B cell (primary cell): ENCODE measurements at regions not wholly inside any gene's neighbourhood (a gene's known extent, or its start where the extent isn't known, plus 50 kb on each side); places are given as distances from the start of the nearest gene placed in this dataset.

Source experiments
- ATAC-seq: fragments of 200-7000 bp; cut with Tn5 transposase; one replicate; pipeline ENCODE4 v1.10.0; 2021; ENCODE audit warnings: low read depth, mild to moderate bottlenecking, moderate number of reproducible peaks, moderate library complexity
- CTCF ChIA-PET: fragments of 350-600 bp; sonication (Branson Sonifier 250); formaldehyde crosslinking; loops from one replicate; lab custom pipeline; 2021; ENCODE audit warnings: antibody characterized with exemption, inconsistent platforms; lab: Charles Lee
- POLR2A ChIA-PET: fragments of 350-600 bp; sonication (Branson Sonifier 250); formaldehyde crosslinking; loops from one replicate; lab custom pipeline; 2021; ENCODE audit warnings: antibody characterized with exemption; lab: Charles Lee
- DNase-seq: peaks from one replicate; pipeline ENCODE4 v3.0.0; 2013
- H2AFZ ChIP-seq: 2 replicates; pipeline ENCODE4 v1.6.1; 2012; ENCODE audit warnings: mild to moderate bottlenecking, low read depth, low read length; ENCODE audit not compliant: insufficient read depth, poor library complexity, severe bottlenecking
- H3K27ac ChIP-seq, 2 donors: 1 replicate in 1 of 2; 2 replicates in 1 of 2; pipeline ENCODE4 v1.5.1; 2012 to 2013; ENCODE audit warnings: low read length in 2 of 2, mild to moderate bottlenecking in 2 of 2, moderate library complexity in 1 of 2
- H3K27me3 ChIP-seq, 4 experiments: fragments of 200-600 bp in 1 of 4; sonication (generic) in 1 of 4; replicated peaks in 1 of 4; 1 replicate in 2 of 4; 2 replicates in 2 of 4; pipeline versions ENCODE4 v1.6.1 to v1.7.0; 2013 to 2016; ENCODE audit warnings: low read length in 3 of 4, mild to moderate bottlenecking in 2 of 4, mixed read lengths in 1 of 4, moderate library complexity in 1 of 4; ENCODE audit not compliant: insufficient read depth in 4 of 4, control insufficient read depth in 3 of 4; ENCODE audit errors: control extremely low read depth in 1 of 4
- H3K36me3 ChIP-seq, 2 experiments: replicated peaks in 1 of 2; 1 replicate in 1 of 2; 2 replicates in 1 of 2; pipeline versions ENCODE4 v1.6.1 to v1.7.1; 2013; ENCODE audit warnings: low read length in 1 of 2; ENCODE audit not compliant: insufficient read depth in 2 of 2, control insufficient read depth in 1 of 2; ENCODE audit errors: control extremely low read depth in 1 of 2, extremely low read depth in 1 of 2
- H3K4me1 ChIP-seq, 2 donors: fragments of 200-600 bp in 1 of 2; sonication (generic) in 1 of 2; 1 replicate in 1 of 2; 2 replicates in 1 of 2; pipeline versions ENCODE4 v1.5.1 to v1.6.1; 2013 to 2017; ENCODE audit warnings: low read length in 2 of 2; ENCODE audit not compliant: control insufficient read depth in 2 of 2, insufficient read depth in 2 of 2
- H3K4me2 ChIP-seq: replicated peaks from 2 replicates; pipeline ENCODE3; 2012; ENCODE audit warnings: mild to moderate bottlenecking, low read depth, low read length; ENCODE audit not compliant: poor library complexity, severe bottlenecking
- H3K4me3 ChIP-seq, 5 experiments: fragments of 200-600 bp in 1 of 5; sonication (generic) in 1 of 5; 1 replicate in 3 of 5; 2 replicates in 2 of 5; pipeline versions ENCODE4 v1.5.1 to v1.7.0; 2011 to 2016; ENCODE audit warnings: low read length in 4 of 5, mild to moderate bottlenecking in 4 of 5, low read depth in 2 of 5, control low read depth in 1 of 5, moderate library complexity in 1 of 5; ENCODE audit not compliant: insufficient read depth in 1 of 5; ENCODE audit errors: control extremely low read depth in 1 of 5, extremely low read depth in 1 of 5
- H3K79me2 ChIP-seq: fragments of 200-600 bp; sonication (generic); one replicate; pipeline ENCODE4 v1.6.0; 2016; ENCODE audit warnings: low read length; ENCODE audit not compliant: control insufficient read depth, insufficient read depth
- H3K9ac ChIP-seq: fragments of 200-600 bp; sonication (generic); 2 replicates; pipeline ENCODE4 v1.6.1; 2017; ENCODE audit warnings: mild to moderate bottlenecking, low read length, moderate library complexity
- H3K9me3 ChIP-seq, 3 donors: one replicate each; pipeline versions ENCODE4 v1.6.1 to v1.7.1; 2013; ENCODE audit warnings: low read length in 2 of 3; ENCODE audit not compliant: control insufficient read depth in 2 of 3, insufficient read depth in 1 of 3; ENCODE audit errors: control extremely low read depth in 1 of 3
- H4K20me1 ChIP-seq: 2 replicates; pipeline ENCODE4 v1.6.0; 2012; ENCODE audit warnings: mild to moderate bottlenecking, low read length; ENCODE audit not compliant: insufficient read depth, control insufficient read depth, poor library complexity, severe bottlenecking
- H3K27ac Mint-ChIP-seq: one replicate; pipeline ENCODE4 v1.8.0; 2021; ENCODE audit warnings: mixed read lengths
- H3K27me3 Mint-ChIP-seq: one replicate; pipeline ENCODE4 v1.8.0; 2021; ENCODE audit warnings: mixed read lengths
- H3K4me1 Mint-ChIP-seq: one replicate; pipeline ENCODE4 v1.8.0; 2021; ENCODE audit warnings: mixed read lengths
- H3K4me3 Mint-ChIP-seq: one replicate; pipeline ENCODE4 v1.8.0; 2021; ENCODE audit warnings: mixed read lengths
- H3K9me3 Mint-ChIP-seq: one replicate; pipeline ENCODE4 v1.8.0; 2022; ENCODE audit warnings: mixed read lengths; ENCODE audit not compliant: insufficient read depth
- CTCF ChIP-seq: fragments of 200-600 bp; IDR thresholded peaks from one replicate; pipeline ENCODE4 v1.8.0; 2022; ENCODE audit warnings: antibody characterized with exemption, mild to moderate bottlenecking
- EZH2 ChIP-seq: IDR thresholded peaks from 2 replicates; pipeline ENCODE4 v1.6.1; 2012; ENCODE audit warnings: borderline replicate concordance, low read depth, mild to moderate bottlenecking, moderate library complexity, low read length; ENCODE audit not compliant: insufficient read depth, poor library complexity, severe bottlenecking
- WGBS: methylation state at CpG from one replicate; pipeline ENCODE4 v1.1.5; 2013; ENCODE audit warnings: missing lambda C conversion rate; ENCODE audit not compliant: insufficient coverage; 5-methylcytosine and 5-hydroxymethylcytosine counted together
- intact Hi-C: fragments of 100-400 bp; cut with micrococcal nuclease; formaldehyde crosslinking; loops from one replicate; pipeline ENCODE4 v1.10.0; 2022

- ChIA-PET POLR2A (no interaction called here), CTCF (no interaction called here)
- Mint-ChIP-seq H3K4me1 (no peaks in the 10 kb centered on the region), H3K9me3 (no peaks in the 10 kb centered on the region), H3K27me3 (no peaks in the 10 kb centered on the region), H3K4me3 (no peak overlapping the region), H3K27ac (no peak overlapping the region)
- Histone ChIP-seq H3K4me1 (no peaks in the 10 kb centered on the region), H3K27me3 (no peaks in the 10 kb centered on the region), H3K9ac (no peak overlapping the region), H2AFZ (no peak overlapping the region), H3K4me3 (no peak overlapping the region), H3K27ac (no peak overlapping the region), H3K79me2 (no peaks in the 10 kb centered on the region), H3K4me2 (no peak overlapping the region), H3K36me3 (no peaks in the 10 kb centered on the region), H4K20me1 (no peaks in the 10 kb centered on the region), H3K9me3 (no peaks in the 10 kb centered on the region)
- intact Hi-C loops: no loop called here
- TF ChIP-seq CTCF (no peak), EZH2 (no peak)
- DNase-seq (no peak), ATAC-seq (no peak)
Measured at GRCh38 chr5:124873188-124873587, 126.7 kb upstream of the ZNF608 start.

- Histone ChIP-seq H3K9ac (no peak overlapping the region), H3K79me2 (no peaks in the 10 kb centered on the region), H4K20me1 (no peaks in the 10 kb centered on the region), H2AFZ (no peak overlapping the region), H3K4me3 (no peak overlapping the region), H3K4me2 (no peak overlapping the region), H3K4me1 (peaks cover 3% of the 10 kb centered on the region in 2 donors), H3K27me3 (no peaks in the 10 kb centered on the region), H3K27ac (no peak overlapping the region), H3K36me3 (no peaks in the 10 kb centered on the region), H3K9me3 (no peaks in the 10 kb centered on the region)
- ATAC-seq: no peak
- WGBS: 100% methylated on average over 1 of the region's 3 CpGs
- TF ChIP-seq CTCF: no peak
- TF ChIP-seq EZH2: no peak
- Mint-ChIP-seq H3K9me3 (no peaks in the 10 kb centered on the region), H3K27me3 (no peaks in the 10 kb centered on the region), H3K4me1 (peaks cover 2% of the 10 kb centered on the region), H3K27ac (no peak overlapping the region), H3K4me3 (no peak overlapping the region)
- no peak for DNase-seq
- ChIA-PET CTCF (no interaction called here), POLR2A (no interaction called here)
- intact Hi-C loops: no loop called here
Measured at GRCh38 chr5:124873713-124874112, 127.3 kb upstream of the ZNF608 start.
